ENCODE measurements at regions not wholly inside any gene's neighbourhood (a gene's known extent, or its start where the extent isn't known, plus 50 kb on each side); places are given as distances from the start of the nearest gene placed in this dataset.

DNA sequence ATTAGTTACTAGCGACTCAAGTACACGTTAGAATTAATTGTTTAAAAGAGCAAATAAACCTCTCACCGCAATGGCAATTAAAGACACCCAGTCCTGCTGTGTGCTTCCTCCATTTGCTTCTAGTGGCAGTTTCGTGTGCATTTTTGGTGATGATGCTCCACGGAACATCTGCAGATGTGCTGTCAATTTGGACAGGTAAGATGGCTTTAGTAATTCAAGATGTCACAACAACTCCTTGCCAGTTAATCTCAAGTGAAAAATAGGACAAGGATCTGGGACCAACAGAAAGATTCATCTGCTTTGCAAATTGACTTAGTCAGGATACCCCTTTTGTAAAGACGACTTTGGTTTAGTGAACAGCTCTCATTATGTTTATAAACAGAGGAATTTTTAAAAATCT, 320.9 kb downstream of the GABRB3 start:
- TF ChIP-seq POLR2AphosphoS5 (IDR thresholded peaks at IDR 0.05; ENCODE audit: low read depth, low read length) (no peak), TAF1 (IDR thresholded peaks at IDR 0.05; ENCODE audit: low read depth, low read length) (no peak), POLR2A (IDR thresholded peaks at IDR 0.05; ENCODE audit: low read depth, low read length) (no peak)

Measured in GM12891 (cell line).